T-helper 17 cell (primary cell): ENCODE measurements at regions not wholly inside any gene's neighbourhood (a gene's known extent, or its start where the extent isn't known, plus 50 kb on each side); places are given as distances from the start of the nearest gene placed in this dataset.

Experiments used
- ATAC-seq: fragments of 150-1000 bp; cut with Tn5 transposase; 2 replicates; pipeline ENCODE4 v1.10.0; 2021; ENCODE audit warnings: mild to moderate bottlenecking, moderate library complexity
- DNase-seq, 3 donors: peaks; one replicate each; pipeline versions ENCODE4 v3.0.0 to v3.0.0-alpha.2; 2020 to 2021
- H3K9me3 ChIP-seq: one replicate; pipeline ENCODE4 v1.7.0; 2013; ENCODE audit warnings: low read length, mild to moderate bottlenecking; ENCODE audit not compliant: control insufficient read depth, poor library complexity, severe bottlenecking
- H3K27ac Mint-ChIP-seq: one replicate; pipeline ENCODE4 v1.8.0; 2022; ENCODE audit warnings: mild to moderate bottlenecking, moderate library complexity, mixed read lengths
- H3K27me3 Mint-ChIP-seq: one replicate; pipeline ENCODE4 v1.8.0; 2022; ENCODE audit warnings: mixed read lengths
- H3K36me3 Mint-ChIP-seq: one replicate; pipeline ENCODE4 v1.8.0; 2022; ENCODE audit warnings: low read depth, mixed read lengths
- H3K4me1 Mint-ChIP-seq: one replicate; pipeline ENCODE4 v1.8.0; 2022; ENCODE audit warnings: mild to moderate bottlenecking, mixed read lengths
- H3K4me3 Mint-ChIP-seq: one replicate; pipeline ENCODE4 v1.8.0; 2022; ENCODE audit warnings: mild to moderate bottlenecking, moderate library complexity, mixed read lengths

- H3K4me1 Mint-ChIP-seq, result no peaks in the 10 kb centered on the region
- no peak for ATAC-seq
Observed at GRCh38 chr19:32178401-32178800, 167.0 kb upstream of the ZNF507 start.

GRCh38 chr19:32178956-32179355 is 166.5 kb upstream of the ZNF507 start:
- H3K9me3 ChIP-seq, result no peaks in the 10 kb centered on the region
- no peaks in the 10 kb centered on the region for H3K36me3 Mint-ChIP-seq
- DNase-seq, result no peak
- H3K4me1 Mint-ChIP-seq, result no peaks in the 10 kb centered on the region
- no peak overlapping the region for H3K27ac Mint-ChIP-seq
- H3K4me3 Mint-ChIP-seq, result no peak overlapping the region
- peaks cover 13% of the 10 kb centered on the region for H3K27me3 Mint-ChIP-seq
- no peak for ATAC-seq

More at GRCh38 chr19:32178401-32178800, 167.0 kb upstream of the ZNF507 start:
- Mint-ChIP-seq H3K27me3 (peaks cover 13% of the 10 kb centered on the region), H3K4me3 (no peak overlapping the region), H3K27ac (no peak overlapping the region), H3K36me3 (no peaks in the 10 kb centered on the region)
- no peak for DNase-seq
- no peaks in the 10 kb centered on the region for H3K9me3 ChIP-seq

- no peaks in the 10 kb centered on the region for H3K36me3 Mint-ChIP-seq
Observed at GRCh38 chr19:32181216-32181920, 164.0 kb upstream of the ZNF507 start.

GRCh38 chr19:32186542-32187330 is 158.7 kb upstream of the ZNF507 start:
- H3K4me1 Mint-ChIP-seq, result peaks cover 2% of the 10 kb centered on the region
- DNase-seq (no peak), ATAC-seq (no peak)
- no peak overlapping the region for H3K27ac Mint-ChIP-seq
- peaks cover 7% of the 10 kb centered on the region for H3K27me3 Mint-ChIP-seq
- H3K4me3 Mint-ChIP-seq, result no peak overlapping the region
- no peaks in the 10 kb centered on the region for H3K36me3 Mint-ChIP-seq
- no peaks in the 10 kb centered on the region for H3K9me3 ChIP-seq

More at GRCh38 chr19:32181216-32181920, 164.0 kb upstream of the ZNF507 start:
- H3K4me3 Mint-ChIP-seq, result no peak overlapping the region
- no peaks in the 10 kb centered on the region for H3K9me3 ChIP-seq
- DNase-seq, result no peak
- no peak for ATAC-seq
- H3K27ac Mint-ChIP-seq, result no peak overlapping the region
- no peaks in the 10 kb centered on the region for H3K4me1 Mint-ChIP-seq
- H3K27me3 Mint-ChIP-seq, result peaks cover 8% of the 10 kb centered on the region

- Mint-ChIP-seq H3K27ac (no peak overlapping the region), H3K4me3 (no peak overlapping the region), H3K36me3 (no peaks in the 10 kb centered on the region), H3K27me3 (peaks cover 12% of the 10 kb centered on the region), H3K4me1 (peaks cover 2% of the 10 kb centered on the region)
- ATAC-seq (no peak), DNase-seq (no peak)
- H3K9me3 ChIP-seq, result no peaks in the 10 kb centered on the region
Observed at GRCh38 chr19:32188921-32189320, 156.5 kb upstream of the ZNF507 start.

- ATAC-seq, result no peak
- Mint-ChIP-seq H3K27me3 (peaks cover 12% of the 10 kb centered on the region), H3K27ac (no peak overlapping the region), H3K36me3 (no peaks in the 10 kb centered on the region), H3K4me3 (no peak overlapping the region), H3K4me1 (peaks cover 2% of the 10 kb centered on the region)
- DNase-seq, result no peak
- H3K9me3 ChIP-seq, result no peaks in the 10 kb centered on the region
Observed at GRCh38 chr19:32189956-32190706, 155.3 kb upstream of the ZNF507 start.

- ATAC-seq (no peak), DNase-seq (no peak)
- H3K9me3 ChIP-seq, result no peaks in the 10 kb centered on the region
- peaks cover 2% of the 10 kb centered on the region for H3K4me1 Mint-ChIP-seq
- H3K27ac Mint-ChIP-seq, result no peak overlapping the region
- no peak overlapping the region for H3K4me3 Mint-ChIP-seq
- H3K27me3 Mint-ChIP-seq, result peaks cover 12% of the 10 kb centered on the region
- H3K36me3 Mint-ChIP-seq, result no peaks in the 10 kb centered on the region
Observed at GRCh38 chr19:32191921-32192320, 153.5 kb upstream of the ZNF507 start.

GRCh38 chr19:32195706-32196610 is 149.5 kb upstream of the ZNF507 start:
- H3K9me3 ChIP-seq, result no peaks in the 10 kb centered on the region
- Mint-ChIP-seq H3K4me1 (no peaks in the 10 kb centered on the region), H3K27ac (no peak overlapping the region), H3K4me3 (no peak overlapping the region), H3K27me3 (peaks cover 11% of the 10 kb centered on the region), H3K36me3 (no peaks in the 10 kb centered on the region)
- ATAC-seq, result no peak
- no peak for DNase-seq

- no peak overlapping the region for H3K27ac Mint-ChIP-seq
- no peaks in the 10 kb centered on the region for H3K36me3 Mint-ChIP-seq
- H3K9me3 ChIP-seq, result no peaks in the 10 kb centered on the region
- peaks cover 5% of the 10 kb centered on the region for H3K4me1 Mint-ChIP-seq
- no peak overlapping the region for H3K4me3 Mint-ChIP-seq
- ATAC-seq (no peak), DNase-seq (no peak)
- peaks cover 14% of the 10 kb centered on the region for H3K27me3 Mint-ChIP-seq
Observed at GRCh38 chr19:32196690-32197420, 148.6 kb upstream of the ZNF507 start.

GRCh38 chr19:32197896-32198882 is 147.2 kb upstream of the ZNF507 start:
- ATAC-seq, result no peak
- H3K4me3 Mint-ChIP-seq, result no peak overlapping the region
- H3K27me3 Mint-ChIP-seq, result peaks cover 11% of the 10 kb centered on the region
- no peak for DNase-seq
- H3K9me3 ChIP-seq, result no peaks in the 10 kb centered on the region
- no peaks in the 10 kb centered on the region for H3K36me3 Mint-ChIP-seq
- H3K27ac Mint-ChIP-seq, result no peak overlapping the region
- H3K4me1 Mint-ChIP-seq, result peaks cover 8% of the 10 kb centered on the region

- peaks cover 18% of the 10 kb centered on the region for H3K27me3 Mint-ChIP-seq
- no peak for DNase-seq
- H3K36me3 Mint-ChIP-seq, result no peaks in the 10 kb centered on the region
- H3K4me1 Mint-ChIP-seq, result peaks cover 8% of the 10 kb centered on the region
- H3K9me3 ChIP-seq, result no peaks in the 10 kb centered on the region
- ATAC-seq, result no peak
- H3K4me3 Mint-ChIP-seq, result no peak overlapping the region
- H3K27ac Mint-ChIP-seq, result no peak overlapping the region
Observed at GRCh38 chr19:32199501-32200040, 145.8 kb upstream of the ZNF507 start.
